Astrocyte (in vitro differentiated cells and primary cell): ENCODE measurements at regions not wholly inside any gene's neighbourhood (a gene's known extent, or its start where the extent isn't known, plus 50 kb on each side); places are given as distances from the start of the nearest gene placed in this dataset.

ENCODE experiments used
- DNase-seq: peaks from one replicate; pipeline ENCODE4 v3.0.0-alpha.2; 2010; ENCODE audit warnings: low read depth
- FAIRE-seq: peaks from 2 replicates; lab custom pipeline; 2011; peaks lifted over from hg19 to GRCh38; lab: Jason Lieb, UNC
- H2AFZ ChIP-seq: 2 replicates; pipeline ENCODE4 v1.6.0; 2012; ENCODE audit warnings: low read depth, low read length, inconsistent platforms
- H3K27ac ChIP-seq: 2 replicates; pipeline ENCODE4 v1.5.1; 2011; ENCODE audit warnings: low read depth, low read length, inconsistent platforms
- H3K27me3 ChIP-seq: 2 replicates; pipeline ENCODE4 v1.6.0; 2011; ENCODE audit warnings: low read length, inconsistent platforms; ENCODE audit not compliant: insufficient read depth
- H3K36me3 ChIP-seq: 2 replicates; pipeline ENCODE4 v1.5.1; 2011; ENCODE audit warnings: low read length, inconsistent platforms; ENCODE audit not compliant: insufficient read depth
- H3K4me1 ChIP-seq: 2 replicates; pipeline ENCODE4 v1.5.1; 2011; ENCODE audit warnings: low read length, inconsistent platforms; ENCODE audit not compliant: insufficient read depth
- H3K4me2 ChIP-seq: 2 replicates; pipeline ENCODE4 v1.6.0; 2012; ENCODE audit warnings: low read length, inconsistent platforms
- H3K4me3 ChIP-seq: 2 replicates; pipeline ENCODE4 v1.5.1; 2011; ENCODE audit warnings: low read depth, mild to moderate bottlenecking, low read length, inconsistent platforms; ENCODE audit not compliant: insufficient read depth
- H3K79me2 ChIP-seq: 2 replicates; pipeline ENCODE4 v1.6.0; 2012; ENCODE audit warnings: mild to moderate bottlenecking, low read length, inconsistent platforms; ENCODE audit not compliant: insufficient read depth
- H3K9ac ChIP-seq: 2 replicates; pipeline ENCODE4 v1.6.0; 2012; ENCODE audit warnings: mild to moderate bottlenecking, low read length, inconsistent platforms
- H3K9me3 ChIP-seq: 2 replicates; pipeline ENCODE4 v1.5.1; 2012; ENCODE audit warnings: low read depth, mild to moderate bottlenecking, low read length, inconsistent platforms; ENCODE audit not compliant: insufficient read depth
- H4K20me1 ChIP-seq: 2 replicates; pipeline ENCODE4 v1.6.0; 2012; ENCODE audit warnings: low read length, inconsistent platforms; ENCODE audit not compliant: insufficient read depth
- H3K27ac Mint-ChIP-seq: one replicate; pipeline ENCODE4 v1.8.0; 2021; ENCODE audit warnings: mild to moderate bottlenecking, mixed read lengths; ENCODE audit not compliant: unreplicated experiment
- H3K27me3 Mint-ChIP-seq: one replicate; pipeline ENCODE4 v1.8.0; 2021; ENCODE audit warnings: low read depth, mixed read lengths; ENCODE audit not compliant: unreplicated experiment
- H3K36me3 Mint-ChIP-seq: one replicate; pipeline ENCODE4 v1.8.0; 2021; ENCODE audit warnings: low read depth, mixed read lengths; ENCODE audit not compliant: unreplicated experiment
- H3K4me1 Mint-ChIP-seq: one replicate; pipeline ENCODE4 v1.8.0; 2021; ENCODE audit warnings: low read depth, mixed read lengths; ENCODE audit not compliant: unreplicated experiment
- H3K4me3 Mint-ChIP-seq: one replicate; pipeline ENCODE4 v1.8.0; 2021; ENCODE audit warnings: mild to moderate bottlenecking, moderate library complexity, mixed read lengths; ENCODE audit not compliant: unreplicated experiment
- H3K9me3 Mint-ChIP-seq: one replicate; pipeline ENCODE4 v1.8.0; 2021; ENCODE audit warnings: mild to moderate bottlenecking, mixed read lengths; ENCODE audit not compliant: unreplicated experiment
- CTCF ChIP-seq: IDR thresholded peaks from 2 replicates; pipeline ENCODE4 v1.5.1; 2011; ENCODE audit warnings: low read depth, mild to moderate bottlenecking, inconsistent platforms, low read length, moderate library complexity; ENCODE audit not compliant: insufficient read depth
- EZH2 ChIP-seq: IDR thresholded peaks from 2 replicates; pipeline ENCODE4 v1.6.1; 2012; ENCODE audit warnings: mild to moderate bottlenecking, low read length, inconsistent platforms; ENCODE audit not compliant: insufficient read depth

DNA sequence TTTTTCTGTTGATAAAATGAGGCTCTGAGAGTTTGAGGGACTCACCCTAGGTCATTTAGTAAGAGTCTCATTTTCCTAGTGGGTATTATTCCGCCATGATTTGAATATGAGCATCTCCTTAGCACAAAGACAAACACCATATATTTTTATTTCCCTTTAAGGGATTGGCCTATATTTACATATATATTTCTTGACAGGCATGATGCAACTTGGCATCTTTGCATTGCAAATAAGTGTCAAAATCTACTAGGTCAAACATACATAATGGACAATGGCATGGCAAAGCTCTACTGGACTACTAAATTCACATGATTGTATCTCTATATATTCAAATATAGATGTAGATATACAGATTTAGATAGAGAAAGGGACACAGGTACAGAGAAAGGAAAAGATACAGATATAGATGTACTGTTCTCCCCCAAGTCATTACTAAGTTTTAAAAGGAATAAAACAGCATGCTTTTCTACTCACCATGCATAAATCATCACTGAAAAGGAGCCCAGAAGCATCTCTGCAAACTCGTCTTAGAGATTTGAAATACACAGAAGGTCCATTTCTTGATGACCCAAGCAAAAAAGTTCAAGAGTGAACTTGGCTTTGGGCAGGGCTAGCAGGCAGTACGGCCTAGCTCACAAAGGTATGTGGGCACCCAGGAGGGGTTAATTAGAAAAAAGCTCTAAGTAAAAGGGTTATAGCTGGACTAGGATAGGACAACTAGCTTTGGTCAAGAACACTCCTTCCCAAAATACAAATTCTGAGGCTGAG lies 495.8 kb downstream of the NTRK3 start:
- no peak overlapping the region for H3K9ac ChIP-seq
- H3K4me1 ChIP-seq, result peaks cover 19% of the 10 kb centered on the region
- H3K27ac Mint-ChIP-seq, result no peak overlapping the region
- no peak overlapping the region for H2AFZ ChIP-seq
- no peaks in the 10 kb centered on the region for H3K9me3 ChIP-seq
- H3K4me3 ChIP-seq, result no peak overlapping the region
- no peak overlapping the region for H3K4me3 Mint-ChIP-seq
- DNase-seq, result no peak
- no peaks in the 10 kb centered on the region for H3K36me3 Mint-ChIP-seq
- peaks cover 2% of the 10 kb centered on the region for H3K27me3 Mint-ChIP-seq
- no peak overlapping the region for H3K4me2 ChIP-seq
- H3K9me3 Mint-ChIP-seq, result no peaks in the 10 kb centered on the region
- no peaks in the 10 kb centered on the region for H4K20me1 ChIP-seq
- no peak for FAIRE-seq
- no peaks in the 10 kb centered on the region for H3K36me3 ChIP-seq
- H3K27ac ChIP-seq, result no peak overlapping the region
- TF ChIP-seq CTCF (no peak), EZH2 (no peak)
- no peaks in the 10 kb centered on the region for H3K79me2 ChIP-seq
- H3K4me1 Mint-ChIP-seq, result peaks cover 26% of the 10 kb centered on the region
- no peaks in the 10 kb centered on the region for H3K27me3 ChIP-seq

DNA sequence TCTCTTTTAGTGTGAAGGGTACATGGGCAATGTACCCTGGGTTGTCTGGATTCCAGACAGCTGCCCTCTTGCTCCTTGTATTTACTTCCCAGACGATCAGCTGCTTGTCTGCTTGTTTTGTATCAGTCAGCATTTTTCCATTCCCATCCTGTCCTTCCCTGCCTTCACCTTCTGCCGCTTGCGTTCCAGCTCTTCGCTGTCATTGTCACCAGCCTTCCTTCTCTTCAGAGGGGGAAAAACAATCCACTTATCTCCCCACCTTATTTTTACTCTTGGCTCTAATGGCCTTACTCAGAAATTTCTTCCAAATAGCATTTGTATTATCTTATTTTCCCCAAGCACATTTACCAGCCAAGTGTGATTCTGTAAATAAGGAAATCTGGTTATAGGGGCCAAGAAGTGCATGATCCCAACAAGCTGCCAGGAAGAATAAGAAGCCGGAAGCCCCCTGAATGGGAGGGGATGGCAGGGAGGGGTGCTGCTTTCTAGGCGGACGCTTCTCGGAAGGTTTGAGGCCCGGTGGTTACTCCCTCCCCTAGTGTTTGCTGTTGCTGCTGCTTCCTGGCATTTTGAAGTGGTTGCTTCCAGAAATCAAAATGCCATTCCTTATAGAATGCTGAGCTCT lies 497.6 kb downstream of the NTRK3 start:
- Histone ChIP-seq H3K27ac (no peak overlapping the region), H2AFZ (no peak overlapping the region), H4K20me1 (no peaks in the 10 kb centered on the region), H3K9ac (no peak overlapping the region), H3K27me3 (no peaks in the 10 kb centered on the region), H3K4me3 (no peak overlapping the region), H3K36me3 (no peaks in the 10 kb centered on the region), H3K4me1 (peaks cover 7% of the 10 kb centered on the region), H3K4me2 (no peak overlapping the region), H3K79me2 (no peaks in the 10 kb centered on the region), H3K9me3 (no peaks in the 10 kb centered on the region)
- DNase-seq (no peak), FAIRE-seq (no peak)
- no peak overlapping the region for H3K27ac Mint-ChIP-seq
- H3K27me3 Mint-ChIP-seq, result peaks cover 2% of the 10 kb centered on the region
- peaks cover 20% of the 10 kb centered on the region for H3K4me1 Mint-ChIP-seq
- H3K9me3 Mint-ChIP-seq, result no peaks in the 10 kb centered on the region
- no peak overlapping the region for H3K4me3 Mint-ChIP-seq
- no peak for TF ChIP-seq EZH2
- TF ChIP-seq CTCF, result no peak
- no peaks in the 10 kb centered on the region for H3K36me3 Mint-ChIP-seq

DNA sequence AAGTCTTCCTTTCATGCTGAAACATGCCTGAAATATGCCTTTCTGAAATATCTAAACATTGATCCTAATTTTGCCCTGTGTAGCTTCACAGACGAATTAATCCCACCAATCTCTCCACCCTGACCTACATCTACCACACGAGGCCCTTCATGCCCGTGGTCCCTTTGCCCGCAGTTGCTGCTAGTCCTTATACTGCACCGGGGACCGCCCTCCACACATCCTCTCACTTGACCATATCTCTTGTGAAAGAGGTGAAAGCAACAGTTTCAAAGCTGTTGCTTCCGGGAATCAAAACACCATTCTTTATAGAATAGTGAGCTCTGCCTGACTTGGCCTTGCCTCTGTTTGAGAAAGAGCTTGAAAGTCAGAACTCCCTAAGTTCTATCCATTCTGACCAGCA lies 499.5 kb downstream of the NTRK3 start:
- H3K9me3 ChIP-seq, result no peaks in the 10 kb centered on the region
- no peak overlapping the region for H3K4me3 ChIP-seq
- H3K4me1 ChIP-seq, result peaks cover 20% of the 10 kb centered on the region
- H3K27ac ChIP-seq, result no peak overlapping the region
- no peak overlapping the region for H3K4me2 ChIP-seq
- no peak for FAIRE-seq
- no peaks in the 10 kb centered on the region for H3K9me3 Mint-ChIP-seq
- H3K4me1 Mint-ChIP-seq, result peaks cover 34% of the 10 kb centered on the region
- no peak overlapping the region for H3K27ac Mint-ChIP-seq
- no peak overlapping the region for H2AFZ ChIP-seq
- no peak for DNase-seq
- no peaks in the 10 kb centered on the region for H3K36me3 Mint-ChIP-seq
- H3K9ac ChIP-seq, result no peak overlapping the region
- no peak for TF ChIP-seq EZH2
- no peak for TF ChIP-seq CTCF
- no peaks in the 10 kb centered on the region for H3K27me3 ChIP-seq
- no peak overlapping the region for H3K4me3 Mint-ChIP-seq
- H3K36me3 ChIP-seq, result no peaks in the 10 kb centered on the region
- peaks cover 2% of the 10 kb centered on the region for H3K27me3 Mint-ChIP-seq
- H4K20me1 ChIP-seq, result no peaks in the 10 kb centered on the region
- no peaks in the 10 kb centered on the region for H3K79me2 ChIP-seq
